Endothelial cell of umbilical vein (primary cell): ENCODE measurements at regions not wholly inside any gene's neighbourhood (a gene's known extent, or its start where the extent isn't known, plus 50 kb on each side); places are given as distances from the start of the nearest gene placed in this dataset.

ENCODE experiments used
- BruUV-seq: library from RNA; stranded (reverse); fragments of 400-500 nt; replicated peaks from 2 replicates; lab custom pipeline; 2021; lab: Mats Ljungman, UMichigan
- CTCF ChIA-PET: fragments of 300-600, 350-600 bp; sonication (Branson Sonifier 250); formaldehyde crosslinking; loops from one replicate; lab custom pipeline; 2021; ENCODE audit warnings: antibody characterized with exemption, inconsistent platforms; lab: Charles Lee
- POLR2A ChIA-PET: fragments of 300-600, 350-600 bp; sonication (Branson Sonifier 250); formaldehyde crosslinking; loops from one replicate; lab custom pipeline; 2021; ENCODE audit warnings: antibody characterized with exemption, inconsistent platforms; lab: Charles Lee
- DNase-seq: peaks from one replicate; pipeline ENCODE4 v3.0.0-alpha.2; 2011; ENCODE audit warnings: low read depth, low spot score
- FAIRE-seq: peaks from 2 replicates; lab custom pipeline; 2011; peaks lifted over from hg19 to GRCh38; lab: Jason Lieb, UNC
- H2AFZ ChIP-seq: 2 replicates; pipeline ENCODE4 v1.6.0; 2012; ENCODE audit warnings: low read depth, low read length, control low read depth, inconsistent platforms
- H3K27ac ChIP-seq: 2 replicates; pipeline ENCODE4 v1.5.1; 2011; ENCODE audit warnings: low read depth, mild to moderate bottlenecking, control low read depth, low read length, moderate library complexity; ENCODE audit not compliant: insufficient read depth
- H3K27me3 ChIP-seq, 2 experiments: 2 replicates each; pipeline versions ENCODE4 v1.6.0 to v1.6.1; 2011; ENCODE audit warnings: low read length in 2 of 2, mixed read lengths in 1 of 2; ENCODE audit not compliant: control insufficient read depth in 2 of 2, insufficient read depth in 2 of 2
- H3K36me3 ChIP-seq, 2 experiments: 2 replicates in 1 of 2; 3 replicates in 1 of 2; pipeline ENCODE4 v1.5.1; 2011; ENCODE audit warnings: low read length in 2 of 2, mild to moderate bottlenecking in 1 of 2, moderate library complexity in 1 of 2; ENCODE audit not compliant: control insufficient read depth in 2 of 2, insufficient read depth in 2 of 2; ENCODE audit errors: extremely low read depth in 1 of 2
- H3K4me1 ChIP-seq: 3 replicates; pipeline ENCODE4 v1.5.1; 2011; ENCODE audit warnings: mild to moderate bottlenecking, low read length; ENCODE audit not compliant: control insufficient read depth, insufficient read depth; ENCODE audit errors: extremely low read depth
- H3K4me2 ChIP-seq: 2 replicates; pipeline ENCODE4 v1.6.1; 2011; ENCODE audit warnings: low read length, control low read depth, mixed read lengths; ENCODE audit not compliant: insufficient read depth
- H3K4me3 ChIP-seq, 3 experiments: fragments of 200-600 bp in 1 of 3; sonication (generic), shearing (Covaris generic) in 1 of 3; replicated peaks in 1 of 3; 2 replicates each; pipeline ENCODE4 v1.5.1; 2011 to 2016; ENCODE audit warnings: control low read depth in 3 of 3, low read length in 3 of 3, mild to moderate bottlenecking in 2 of 3, inconsistent platforms in 1 of 3, low read depth in 1 of 3, moderate library complexity in 1 of 3; ENCODE audit not compliant: insufficient read depth in 1 of 3
- H3K79me2 ChIP-seq: 2 replicates; pipeline ENCODE4 v1.6.0; 2012; ENCODE audit warnings: low read length, inconsistent platforms; ENCODE audit not compliant: control insufficient read depth, insufficient read depth
- H3K9ac ChIP-seq: replicated peaks from 2 replicates; pipeline ENCODE3; 2011; ENCODE audit warnings: low read length, control low read depth; ENCODE audit not compliant: insufficient read depth; ENCODE audit errors: extremely low read depth
- H3K9me1 ChIP-seq: replicated peaks from 3 replicates; pipeline ENCODE4 v1.6.0; 2011; ENCODE audit warnings: mild to moderate bottlenecking, low read length; ENCODE audit not compliant: control insufficient read depth, insufficient read depth; ENCODE audit errors: extremely low read depth
- H3K9me3 ChIP-seq: replicated peaks from 2 replicates; pipeline ENCODE4 v1.5.1; 2012; ENCODE audit warnings: low read length, inconsistent platforms; ENCODE audit not compliant: control insufficient read depth, insufficient read depth
- H4K20me1 ChIP-seq: replicated peaks from 2 replicates; pipeline ENCODE3; 2011; ENCODE audit warnings: mild to moderate bottlenecking, low read length; ENCODE audit not compliant: control insufficient read depth, insufficient read depth; ENCODE audit errors: extremely low read depth
- EZH2 ChIP-seq: IDR thresholded peaks from 2 replicates; pipeline ENCODE4 v1.6.1; 2012; ENCODE audit warnings: borderline replicate concordance, low read depth, mild to moderate bottlenecking, moderate library complexity, low read length, inconsistent platforms; ENCODE audit not compliant: severe bottlenecking
- FOS ChIP-seq: IDR thresholded peaks from 2 replicates; pipeline ENCODE4 v1.6.1; 2011; ENCODE audit warnings: mild to moderate bottlenecking, low read length, moderate library complexity, borderline replicate concordance; ENCODE audit not compliant: insufficient read depth
- GATA2 ChIP-seq: IDR thresholded peaks from 2 replicates; pipeline ENCODE4 v1.7.0; 2011; ENCODE audit warnings: low read depth, mild to moderate bottlenecking, moderate library complexity, mixed read lengths, low read length; ENCODE audit not compliant: insufficient read length, insufficient read depth
- JUN ChIP-seq: IDR thresholded peaks from 2 replicates; pipeline ENCODE4 v1.6.1; 2011; ENCODE audit warnings: borderline replicate concordance, low read depth; ENCODE audit not compliant: insufficient read length, insufficient read depth
- MYC ChIP-seq: IDR thresholded peaks from one replicate; pipeline ENCODE4 v1.6.1; 2011; ENCODE audit warnings: mild to moderate bottlenecking, low read depth, low read length
- POLR2A ChIP-seq: IDR thresholded peaks from 2 replicates; pipeline ENCODE4 v1.6.1; 2012; ENCODE audit warnings: low read depth, mild to moderate bottlenecking, control low read depth, low read length
- POLR2AphosphoS5 ChIP-seq: IDR thresholded peaks from 2 replicates; pipeline ENCODE4 v1.6.1; 2012; ENCODE audit warnings: low read depth, mild to moderate bottlenecking, control low read depth, low read length, moderate library complexity; ENCODE audit not compliant: insufficient read depth
- dilution Hi-C: fragments of 300-500 bp; cut with MboI; formaldehyde crosslinking; loops from one replicate; pipeline ENCODE4 v1.15.0; 2019; ENCODE audit warnings: low sequenced_read_pairs; ENCODE audit not compliant: extremely low pct_ligation_motif_present
- intact Hi-C: fragments of 100-400 bp; cut with micrococcal nuclease; formaldehyde crosslinking; loops from one replicate; pipeline ENCODE4 v1.10.0; 2022
- TF ChIP-seq, protein P1 (sequence below): IDR thresholded peaks from 2 replicates; pipeline ENCODE4 v1.6.1; 2011; ENCODE audit not compliant: insufficient read depth, insufficient read length
- TF ChIP-seq, protein P2 (sequence below), 2 donors: IDR thresholded peaks; 1 replicate in 1 of 2; 2 replicates in 1 of 2; pipeline ENCODE4 v1.5.1; 2011; ENCODE audit warnings: low read length in 2 of 2, mild to moderate bottlenecking in 2 of 2, moderate library complexity in 2 of 2, control low read depth in 1 of 2, inconsistent platforms in 1 of 2, low read depth in 1 of 2; ENCODE audit not compliant: insufficient read depth in 1 of 2; ENCODE audit errors: extremely low read depth in 1 of 2

DNA sequence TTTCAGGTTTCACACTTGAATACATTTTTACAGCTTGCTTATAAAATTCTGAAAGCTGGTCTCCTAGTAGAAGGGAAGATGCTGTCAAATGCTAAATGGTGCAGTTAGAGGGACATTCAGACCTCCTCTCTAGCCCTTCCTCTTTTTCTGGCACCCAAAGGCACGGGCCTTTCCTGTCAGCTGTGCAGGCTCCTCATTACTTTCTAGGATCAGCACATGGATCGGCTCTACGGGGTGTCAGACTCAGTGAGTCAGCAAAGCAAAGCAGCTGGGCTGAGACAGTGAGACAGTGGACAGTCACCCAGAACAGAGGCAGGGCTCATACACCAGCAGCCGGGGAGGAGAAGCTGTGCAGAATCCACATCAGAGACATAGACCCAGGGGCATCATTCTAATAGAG is 80.0 kb upstream of the TNC start:
- no peaks in the 10 kb centered on the region for H3K4me1 ChIP-seq
- no peak overlapping the region for H3K27ac ChIP-seq
- dilution Hi-C loops (no loop called here), intact Hi-C loops (no loop called here)
- H2AFZ ChIP-seq, result no peak overlapping the region
- no peaks in the 10 kb centered on the region for H4K20me1 ChIP-seq
- H3K4me2 ChIP-seq, result no peak overlapping the region
- H3K36me3 ChIP-seq, result no peaks in the 10 kb centered on the region
- POLR2A ChIA-PET, result no interaction called here
- H3K4me3 ChIP-seq, result no peak overlapping the region
- FAIRE-seq (no peak), DNase-seq (no peak)
- H3K9me1 ChIP-seq, result no peaks in the 10 kb centered on the region
- no peaks in the 10 kb centered on the region for H3K79me2 ChIP-seq
- CTCF ChIA-PET, result no interaction called here
- H3K27me3 ChIP-seq, result no peaks in the 10 kb centered on the region
- no TSS peak for BruUV-seq
- no peaks in the 10 kb centered on the region for H3K9me3 ChIP-seq
- no peak for TF ChIP-seq GATA2
- no peak for TF ChIP-seq POLR2A
- no peak for TF ChIP-seq POLR2AphosphoS5
- TF ChIP-seq JUN, result no peak
- TF ChIP-seq, protein P1, sequence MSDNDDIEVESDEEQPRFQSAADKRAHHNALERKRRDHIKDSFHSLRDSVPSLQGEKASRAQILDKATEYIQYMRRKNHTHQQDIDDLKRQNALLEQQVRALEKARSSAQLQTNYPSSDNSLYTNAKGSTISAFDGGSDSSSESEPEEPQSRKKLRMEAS, result no peak
- TF ChIP-seq MYC, result no peak
- TF ChIP-seq, protein P2, sequence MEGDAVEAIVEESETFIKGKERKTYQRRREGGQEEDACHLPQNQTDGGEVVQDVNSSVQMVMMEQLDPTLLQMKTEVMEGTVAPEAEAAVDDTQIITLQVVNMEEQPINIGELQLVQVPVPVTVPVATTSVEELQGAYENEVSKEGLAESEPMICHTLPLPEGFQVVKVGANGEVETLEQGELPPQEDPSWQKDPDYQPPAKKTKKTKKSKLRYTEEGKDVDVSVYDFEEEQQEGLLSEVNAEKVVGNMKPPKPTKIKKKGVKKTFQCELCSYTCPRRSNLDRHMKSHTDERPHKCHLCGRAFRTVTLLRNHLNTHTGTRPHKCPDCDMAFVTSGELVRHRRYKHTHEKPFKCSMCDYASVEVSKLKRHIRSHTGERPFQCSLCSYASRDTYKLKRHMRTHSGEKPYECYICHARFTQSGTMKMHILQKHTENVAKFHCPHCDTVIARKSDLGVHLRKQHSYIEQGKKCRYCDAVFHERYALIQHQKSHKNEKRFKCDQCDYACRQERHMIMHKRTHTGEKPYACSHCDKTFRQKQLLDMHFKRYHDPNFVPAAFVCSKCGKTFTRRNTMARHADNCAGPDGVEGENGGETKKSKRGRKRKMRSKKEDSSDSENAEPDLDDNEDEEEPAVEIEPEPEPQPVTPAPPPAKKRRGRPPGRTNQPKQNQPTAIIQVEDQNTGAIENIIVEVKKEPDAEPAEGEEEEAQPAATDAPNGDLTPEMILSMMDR (IDR thresholded peaks at IDR 0.05; ENCODE audit: extremely low read depth in 1 of 2, insufficient read depth in 1 of 2, low read depth in 1 of 2, low read length in 2 of 2), result no peak
- no peak for TF ChIP-seq EZH2
- TF ChIP-seq FOS, result no peak
- no peak overlapping the region for H3K9ac ChIP-seq
